Gastroesophageal sphincter (tissue), 4 donors: ENCODE measurements at regions not wholly inside any gene's neighbourhood (a gene's known extent, or its start where the extent isn't known, plus 50 kb on each side); places are given as distances from the start of the nearest gene placed in this dataset.

Experiments used
- ATAC-seq: fragments of 150-250 bp; one replicate; pipeline ENCODE4 v1.9.1; 2016; ENCODE audit warnings: mild to moderate bottlenecking, moderate library complexity
- H3K27ac ChIP-seq, 4 donors: fragments of 200-600 bp; sonication (generic) in 3 of 4; 1 replicate in 3 of 4; 2 replicates in 1 of 4; pipeline ENCODE4 v1.5.1; 2016 to 2019
- H3K27me3 ChIP-seq: fragments of 200-600 bp; sonication (generic); one replicate; pipeline ENCODE4 v1.5.1; 2019
- H3K36me3 ChIP-seq, 2 donors: fragments of 200-600 bp; sonication (generic); one replicate each; pipeline ENCODE4 v1.5.1; 2019; ENCODE audit warnings: control low read depth in 1 of 2
- H3K4me1 ChIP-seq, 3 donors: fragments of 200-600 bp; sonication (generic); 1 replicate in 2 of 3; 2 replicates in 1 of 3; pipeline ENCODE4 v1.5.1; 2016 to 2019; ENCODE audit warnings: control low read depth in 2 of 3
- H3K4me3 ChIP-seq, 2 donors: fragments of 200-600 bp; sonication (generic); one replicate each; pipeline ENCODE4 v1.5.1; 2019; ENCODE audit warnings: mild to moderate bottlenecking in 1 of 2, moderate library complexity in 1 of 2
- H3K9me3 ChIP-seq, 3 donors: fragments of 200-600 bp; sonication (generic); one replicate each; pipeline ENCODE4 v1.5.1; 2017 to 2019; ENCODE audit warnings: control low read depth in 2 of 3
- CTCF ChIP-seq, 4 experiments: fragments of 200-600 bp in 2 of 4; fragments of 450-650 bp in 2 of 4; sonication (generic) in 1 of 4; IDR thresholded peaks; one replicate each; pipeline ENCODE4 v1.5.1; 2017 to 2019; ENCODE audit warnings: antibody characterized with exemption in 4 of 4, mild to moderate bottlenecking in 2 of 4, moderate library complexity in 2 of 4
- EP300 ChIP-seq: sonication (generic); formaldehyde crosslinking; IDR thresholded peaks from one replicate; pipeline ENCODE4 v1.6.1; 2017; ENCODE audit warnings: antibody characterized with exemption, mild to moderate bottlenecking
- POLR2A ChIP-seq, 2 donors: fragments of 450-650 bp; IDR thresholded peaks; one replicate each; pipeline ENCODE4 v1.6.1; 2017; ENCODE audit warnings: antibody characterized with exemption in 2 of 2, mild to moderate bottlenecking in 2 of 2, moderate library complexity in 1 of 2
- POLR2AphosphoS5 ChIP-seq: sonication (generic); formaldehyde crosslinking; IDR thresholded peaks from one replicate; pipeline ENCODE4 v1.6.1; 2017; ENCODE audit warnings: antibody characterized with exemption
- WGBS, 2 donors: methylation state at CpG; one replicate each; pipeline ENCODE4 v1.1.5; 2018; ENCODE audit warnings: low coverage in 1 of 2; 5-methylcytosine and 5-hydroxymethylcytosine counted together

GRCh38 chr4:178136736-178137345 lies 694.6 kb upstream of the AGA start:
- no peaks in the 10 kb centered on the region for H3K4me1 ChIP-seq
- H3K27ac ChIP-seq: no peak overlapping the region
- no peaks in the 10 kb centered on the region for H3K27me3 ChIP-seq
- TF ChIP-seq POLR2A (IDR thresholded peaks at IDR 0.05): no peak
- no peak for TF ChIP-seq EP300
- TF ChIP-seq CTCF (IDR thresholded peaks at IDR 0.05): no peak
- no peak for TF ChIP-seq POLR2AphosphoS5
- 89 to 94% methylated on average over 3 to 13 of the region's 19 CpGs for WGBS, 2 donors
- H3K36me3 ChIP-seq: no peaks in the 10 kb centered on the region
- no peaks in the 10 kb centered on the region for H3K9me3 ChIP-seq
- no peak overlapping the region for H3K4me3 ChIP-seq
- no peak for ATAC-seq

GRCh38 chr4:178137732-178138471 lies 695.7 kb upstream of the AGA start:
- 89 to 91% methylated on average over 6 to 11 of the region's 22 CpGs for WGBS, 2 donors

GRCh38 chr4:178138491-178138890 lies 696.3 kb upstream of the AGA start:
- H3K27me3 ChIP-seq: no peaks in the 10 kb centered on the region
- H3K4me1 ChIP-seq: no peaks in the 10 kb centered on the region
- ATAC-seq: no peak
- WGBS, 2 donors: 79 to 92% methylated on average over 2 to 5 of the region's 13 CpGs
- H3K36me3 ChIP-seq: no peaks in the 10 kb centered on the region
- H3K9me3 ChIP-seq: no peaks in the 10 kb centered on the region
- no peak for TF ChIP-seq EP300
- TF ChIP-seq CTCF (IDR thresholded peaks at IDR 0.05): no peak
- no peak overlapping the region for H3K27ac ChIP-seq
- no peak overlapping the region for H3K4me3 ChIP-seq

More at GRCh38 chr4:178137732-178138471, 695.7 kb upstream of the AGA start:
- ATAC-seq: no peak
- no peak overlapping the region for H3K27ac ChIP-seq
- H3K4me3 ChIP-seq: no peak overlapping the region
- TF ChIP-seq CTCF (IDR thresholded peaks at IDR 0.05): no peak
- TF ChIP-seq POLR2A (IDR thresholded peaks at IDR 0.05): no peak
- TF ChIP-seq EP300: no peak
- TF ChIP-seq POLR2AphosphoS5: no peak
- H3K9me3 ChIP-seq: no peaks in the 10 kb centered on the region
- H3K36me3 ChIP-seq: no peaks in the 10 kb centered on the region
- H3K4me1 ChIP-seq: no peaks in the 10 kb centered on the region
- no peaks in the 10 kb centered on the region for H3K27me3 ChIP-seq

- TF ChIP-seq EP300: no peak
- TF ChIP-seq POLR2A (IDR thresholded peaks at IDR 0.05): no peak
- TF ChIP-seq POLR2AphosphoS5: no peak
- Histone ChIP-seq H3K9me3 (no peaks in the 10 kb centered on the region), H3K27me3 (no peaks in the 10 kb centered on the region), H3K4me1 (no peaks in the 10 kb centered on the region), H3K36me3 (no peaks in the 10 kb centered on the region), H3K27ac (no peak overlapping the region), H3K4me3 (no peak overlapping the region)
- no peak for ATAC-seq
- 94 to 97% methylated on average over 5 to 8 of the region's 11 CpGs for WGBS, 2 donors
These were observed 698.2 kb upstream of the AGA start for GRCh38 chr4:178140326-178140915.

GRCh38 chr4:178142724-178143123 lies 700.5 kb upstream of the AGA start:
- Histone ChIP-seq H3K27me3 (no peaks in the 10 kb centered on the region), H3K36me3 (no peaks in the 10 kb centered on the region), H3K27ac (no peak overlapping the region), H3K4me1 (no peaks in the 10 kb centered on the region), H3K9me3 (no peaks in the 10 kb centered on the region), H3K4me3 (no peak overlapping the region)
- TF ChIP-seq POLR2AphosphoS5 (no peak), EP300 (no peak), CTCF (IDR thresholded peaks at IDR 0.05) (no peak)
- WGBS, 2 donors: 90 to 93% methylated on average over 5 to 8 of the region's 8 CpGs
- ATAC-seq: no peak
